Activated T-cell treated with anti-CD3 and anti-CD28 coated beads, Interleukin-2, amount 50 U/mL, for 4 hours (primary cell): ENCODE measurements at regions not wholly inside any gene's neighbourhood (a gene's known extent, or its start where the extent isn't known, plus 50 kb on each side); places are given as distances from the start of the nearest gene placed in this dataset.

Experiments
- ATAC-seq, 2 donors: fragments of 200-7000 bp; cut with Tn5 transposase; one replicate each; pipeline ENCODE4 v1.10.0; 2021
- DNase-seq: peaks from one replicate; pipeline ENCODE4 v3.0.0-alpha.2; 2020
- H3K27me3 Mint-ChIP-seq: one replicate; pipeline ENCODE4 v1.8.0; 2021; ENCODE audit warnings: low read depth, mixed read lengths
- H3K36me3 Mint-ChIP-seq: one replicate; pipeline ENCODE4 v1.8.0; 2022; ENCODE audit warnings: mixed read lengths; ENCODE audit not compliant: insufficient read depth
- H3K4me1 Mint-ChIP-seq: one replicate; pipeline ENCODE4 v1.8.0; 2021; ENCODE audit warnings: low read depth, mixed read lengths
- H3K4me3 Mint-ChIP-seq: one replicate; pipeline ENCODE4 v1.8.0; 2021; ENCODE audit warnings: mild to moderate bottlenecking, moderate library complexity, mixed read lengths
- H3K9me3 Mint-ChIP-seq: one replicate; pipeline ENCODE4 v1.8.0; 2021; ENCODE audit warnings: mixed read lengths

DNA sequence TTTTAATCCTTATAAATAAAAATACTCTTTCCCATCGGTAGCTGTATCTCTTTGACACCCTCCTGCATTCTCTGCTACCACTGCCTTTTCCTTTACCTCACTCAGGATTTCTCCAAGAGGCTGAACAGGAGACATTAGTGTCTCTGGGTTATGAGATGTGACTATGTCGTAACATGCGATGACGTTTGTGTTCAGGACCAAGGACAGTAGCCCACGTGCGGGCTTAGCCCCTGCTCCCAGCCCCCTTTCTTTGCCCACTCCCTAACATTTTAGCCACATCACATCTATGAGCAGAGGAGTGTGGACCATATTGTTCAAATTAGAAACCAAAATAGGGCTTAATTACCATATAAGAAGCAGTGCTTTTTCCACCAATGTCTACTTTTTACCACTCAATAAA lies 369.3 kb downstream of the FBXW7 start:
- DNase-seq (no peak), ATAC-seq (no peak)
- peaks cover 4% of the 10 kb centered on the region for H3K27me3 Mint-ChIP-seq
- no peaks in the 10 kb centered on the region for H3K4me1 Mint-ChIP-seq
- no peaks in the 10 kb centered on the region for H3K9me3 Mint-ChIP-seq
- H3K36me3 Mint-ChIP-seq: no peaks in the 10 kb centered on the region
- no peak overlapping the region for H3K4me3 Mint-ChIP-seq

DNA sequence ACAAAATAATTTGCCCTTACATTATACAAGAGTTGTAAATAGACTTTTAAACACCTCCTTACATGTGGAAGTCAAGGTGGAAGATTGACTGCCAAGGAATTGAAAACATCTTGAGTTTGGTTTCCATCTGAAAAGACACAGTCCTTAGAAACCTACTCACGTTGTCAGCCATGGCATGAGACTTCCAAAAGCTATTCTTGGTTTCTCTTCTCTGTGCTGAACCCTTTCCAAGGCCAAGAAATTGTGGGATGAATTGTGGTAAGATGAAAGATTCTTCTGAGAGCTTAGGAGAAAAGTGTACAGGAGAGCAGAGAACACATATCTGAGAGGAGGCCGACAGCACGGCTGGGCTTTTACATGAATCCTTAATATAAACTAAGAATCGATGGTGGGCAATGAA lies 370.0 kb downstream of the FBXW7 start:
- H3K9me3 Mint-ChIP-seq: no peaks in the 10 kb centered on the region

DNA sequence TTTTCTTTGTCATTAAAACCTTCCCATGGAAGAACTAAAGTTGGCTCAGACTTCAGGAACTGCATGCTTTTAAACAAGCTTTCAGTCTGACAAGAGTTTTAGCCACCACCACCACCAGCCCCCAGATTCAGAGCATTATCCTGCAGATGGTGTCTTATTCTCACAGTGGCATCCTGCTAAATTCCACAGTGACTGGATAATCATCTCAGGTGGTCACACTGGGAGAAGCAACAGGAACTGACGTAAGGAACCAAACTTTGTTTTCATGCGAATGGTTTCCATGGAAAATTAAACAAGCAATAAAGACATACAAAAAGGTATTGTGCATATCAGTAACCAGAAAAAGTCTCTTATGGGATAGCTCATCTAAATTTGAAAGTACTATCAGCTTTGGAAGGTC lies 370.7 kb downstream of the FBXW7 start:
- Mint-ChIP-seq H3K4me3 (no peak overlapping the region), H3K4me1 (no peaks in the 10 kb centered on the region), H3K27me3 (peaks cover 4% of the 10 kb centered on the region), H3K9me3 (no peaks in the 10 kb centered on the region), H3K36me3 (no peaks in the 10 kb centered on the region)
- DNase-seq (no peak), ATAC-seq (no peak)

More for the DNA sequence above, 370.0 kb downstream of the FBXW7 start:
- H3K36me3 Mint-ChIP-seq: no peaks in the 10 kb centered on the region
- no peaks in the 10 kb centered on the region for H3K4me1 Mint-ChIP-seq
- H3K4me3 Mint-ChIP-seq: no peak overlapping the region
- DNase-seq (no peak), ATAC-seq (no peak)
- H3K27me3 Mint-ChIP-seq: peaks cover 4% of the 10 kb centered on the region

DNA sequence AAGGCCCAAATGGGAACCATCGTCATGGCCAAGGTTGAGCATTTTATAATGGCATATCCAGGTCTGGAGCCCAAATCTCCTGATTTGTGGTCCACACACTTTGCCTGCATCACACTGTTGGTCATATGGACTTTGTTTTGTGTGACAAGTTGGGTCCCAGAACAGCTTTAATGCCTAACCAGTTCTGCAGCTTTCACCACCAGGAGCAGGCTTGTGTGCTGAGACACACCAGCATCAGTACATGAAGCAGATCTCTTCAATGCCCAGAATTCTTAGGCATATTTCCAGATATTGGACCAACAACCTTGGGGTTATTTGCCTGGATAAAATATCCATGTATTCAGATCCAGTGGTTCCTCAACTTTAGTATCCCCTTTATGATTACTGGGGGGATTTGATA lies 371.3 kb downstream of the FBXW7 start:
- no peaks in the 10 kb centered on the region for H3K9me3 Mint-ChIP-seq
- H3K36me3 Mint-ChIP-seq: no peaks in the 10 kb centered on the region
- DNase-seq (no peak), ATAC-seq (no peak)
- no peak overlapping the region for H3K4me3 Mint-ChIP-seq
- peaks cover 4% of the 10 kb centered on the region for H3K27me3 Mint-ChIP-seq
- no peaks in the 10 kb centered on the region for H3K4me1 Mint-ChIP-seq

DNA sequence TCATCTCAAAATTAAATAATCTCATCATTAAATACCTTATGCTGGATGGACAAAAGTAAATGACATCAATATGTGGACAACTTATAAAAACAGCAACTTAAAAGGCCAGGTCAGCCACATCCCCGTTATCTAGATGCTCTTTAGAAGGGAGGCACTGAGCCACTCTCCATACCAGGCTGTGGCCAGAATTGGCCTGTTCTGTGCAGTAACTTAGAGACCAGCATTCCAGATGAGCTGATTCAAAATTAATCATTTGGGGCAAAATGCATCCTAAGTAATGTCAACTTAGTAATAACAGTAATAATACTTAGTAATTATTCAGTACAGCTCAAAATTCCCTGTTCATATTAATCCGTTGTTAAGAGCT lies 373.6 kb downstream of the FBXW7 start:
- H3K4me3 Mint-ChIP-seq: no peak overlapping the region
- no peaks in the 10 kb centered on the region for H3K36me3 Mint-ChIP-seq
- no peaks in the 10 kb centered on the region for H3K9me3 Mint-ChIP-seq
- no peak for ATAC-seq
- no peak for DNase-seq
- peaks cover 4% of the 10 kb centered on the region for H3K27me3 Mint-ChIP-seq
- peaks cover 10% of the 10 kb centered on the region for H3K4me1 Mint-ChIP-seq

DNA sequence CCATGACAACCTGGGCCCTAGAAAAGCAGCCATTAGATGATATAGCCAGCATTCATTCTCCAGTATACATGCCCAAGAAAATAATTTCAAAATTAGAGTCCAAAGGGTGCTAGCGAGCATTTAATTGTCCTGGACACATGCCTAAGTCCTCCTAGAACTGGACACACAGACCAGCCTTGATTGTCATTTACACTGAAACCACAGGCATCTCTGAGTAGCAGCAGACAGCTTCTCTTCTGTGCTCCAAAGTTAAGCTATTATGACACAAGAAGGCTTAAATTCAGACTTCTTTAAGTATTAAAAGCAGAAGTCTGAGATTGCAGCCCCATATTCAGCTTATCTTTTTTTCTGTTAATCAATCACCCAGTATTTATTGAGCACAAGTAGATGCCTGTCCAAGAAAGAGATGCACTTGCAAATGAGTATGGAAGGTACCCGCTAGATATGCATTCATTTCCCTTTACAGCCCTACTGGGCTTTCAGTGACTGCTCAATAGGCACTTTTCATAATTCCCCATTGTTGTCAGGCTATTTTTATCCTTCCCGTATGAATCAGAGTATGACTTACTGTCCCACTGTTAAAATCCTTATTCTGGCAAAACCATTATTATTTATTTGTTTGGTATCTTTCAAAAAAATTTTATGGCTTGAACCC lies 374.1 kb downstream of the FBXW7 start:
- DNase-seq (no peak), ATAC-seq (no peak)
- peaks cover 11% of the 10 kb centered on the region for H3K4me1 Mint-ChIP-seq
- peaks cover 4% of the 10 kb centered on the region for H3K27me3 Mint-ChIP-seq
- no peak overlapping the region for H3K4me3 Mint-ChIP-seq
- no peaks in the 10 kb centered on the region for H3K9me3 Mint-ChIP-seq
- H3K36me3 Mint-ChIP-seq: no peaks in the 10 kb centered on the region

DNA sequence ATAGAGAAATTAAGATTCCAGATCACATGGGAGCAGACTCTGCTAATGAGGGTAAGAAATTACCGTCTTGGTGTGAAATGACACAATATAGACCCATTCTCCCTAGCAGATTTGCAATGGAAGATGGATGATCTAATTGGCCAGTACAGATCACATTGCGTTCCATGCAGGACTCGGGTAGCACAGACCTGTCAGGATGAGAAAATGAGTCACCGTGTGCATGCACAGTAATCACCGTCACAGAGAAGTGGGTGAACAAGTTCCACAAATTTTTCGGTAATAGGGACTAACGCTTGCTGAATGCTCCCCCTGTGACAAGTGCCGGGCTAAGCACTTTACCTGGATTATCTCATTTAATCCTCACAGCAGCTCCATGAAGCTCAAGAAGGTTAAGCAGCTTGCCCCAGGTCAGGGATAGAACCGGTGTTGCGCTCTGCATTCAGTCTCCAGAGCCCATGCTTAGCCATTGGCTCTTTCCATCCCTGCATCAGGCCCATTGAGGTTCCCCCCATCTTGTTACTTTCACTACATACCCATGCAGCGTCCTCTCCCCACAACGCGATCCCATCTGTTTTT lies 375.6 kb downstream of the FBXW7 start:
- peaks cover 4% of the 10 kb centered on the region for H3K27me3 Mint-ChIP-seq
- DNase-seq: no peak
- H3K4me3 Mint-ChIP-seq: no peak overlapping the region
- H3K36me3 Mint-ChIP-seq: no peaks in the 10 kb centered on the region
- H3K9me3 Mint-ChIP-seq: no peaks in the 10 kb centered on the region
- no peak for ATAC-seq
- peaks cover 11% of the 10 kb centered on the region for H3K4me1 Mint-ChIP-seq

DNA sequence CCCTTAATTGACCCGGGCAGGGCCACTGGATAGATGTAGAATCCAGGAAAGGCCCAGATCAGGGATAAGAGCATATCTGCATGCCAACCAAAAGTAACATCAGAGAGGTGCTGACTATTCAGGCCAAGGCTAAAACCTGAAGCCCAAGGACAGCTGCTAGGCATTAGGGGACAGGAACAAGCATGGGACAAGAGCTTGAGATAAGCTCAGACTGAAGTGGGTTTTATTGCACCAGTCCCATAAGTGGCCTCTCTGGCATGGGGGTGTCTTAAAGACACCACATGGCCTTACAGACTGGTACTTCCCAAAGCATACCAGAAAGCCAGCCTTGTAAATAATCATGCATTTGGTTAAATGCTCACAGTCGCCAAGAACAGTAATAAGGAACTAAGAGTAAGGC lies 376.1 kb downstream of the FBXW7 start:
- H3K4me1 Mint-ChIP-seq: peaks cover 12% of the 10 kb centered on the region
- DNase-seq (no peak), ATAC-seq (no peak)
- no peak overlapping the region for H3K4me3 Mint-ChIP-seq
- H3K27me3 Mint-ChIP-seq: peaks cover 4% of the 10 kb centered on the region
- H3K36me3 Mint-ChIP-seq: no peaks in the 10 kb centered on the region
- H3K9me3 Mint-ChIP-seq: peaks cover 4% of the 10 kb centered on the region

DNA sequence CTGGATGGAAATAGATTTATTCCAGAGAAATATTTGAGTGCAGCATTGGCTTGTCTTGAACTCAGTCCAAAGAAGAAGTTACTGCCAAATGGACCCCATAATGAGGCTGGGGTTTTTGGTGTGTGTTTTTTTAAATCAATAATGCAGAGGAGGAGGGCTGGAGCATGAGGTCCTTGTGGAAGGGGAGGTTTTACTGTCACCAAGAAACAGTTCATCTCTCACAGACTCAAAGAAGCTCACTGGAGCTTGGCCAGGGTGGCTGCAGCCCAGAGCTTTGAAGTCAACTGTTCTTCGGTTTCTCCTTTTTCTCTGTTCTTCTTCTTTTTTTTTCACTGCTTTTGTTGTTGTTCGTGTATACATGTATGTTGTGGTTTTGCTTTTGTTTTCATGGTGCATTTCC lies 377.7 kb downstream of the FBXW7 start:
- Mint-ChIP-seq H3K4me3 (no peak overlapping the region), H3K27me3 (no peaks in the 10 kb centered on the region), H3K9me3 (peaks cover 4% of the 10 kb centered on the region), H3K36me3 (no peaks in the 10 kb centered on the region), H3K4me1 (peaks cover 14% of the 10 kb centered on the region)
- ATAC-seq: no peak
- no peak for DNase-seq

DNA sequence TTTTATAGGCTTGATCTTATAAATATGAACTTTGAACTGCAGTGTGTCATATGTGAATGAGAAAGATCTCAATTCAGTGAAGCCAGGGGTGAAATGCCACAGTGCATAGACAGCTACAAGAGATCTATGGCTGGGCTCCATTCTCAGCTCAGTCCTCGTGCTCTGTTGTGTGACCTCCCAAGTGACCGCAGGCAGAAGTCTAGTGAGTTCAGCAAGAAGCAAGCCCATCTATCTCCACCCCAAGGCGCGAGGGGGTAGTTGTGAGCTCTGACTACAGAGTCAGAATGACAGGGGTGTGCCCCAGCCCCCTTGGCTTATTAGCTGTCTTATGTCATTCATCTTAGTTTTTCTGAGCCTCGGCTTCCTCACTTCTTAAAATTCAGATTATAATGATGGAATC lies 378.3 kb downstream of the FBXW7 start:
- Mint-ChIP-seq H3K36me3 (no peaks in the 10 kb centered on the region), H3K4me3 (no peak overlapping the region), H3K9me3 (peaks cover 4% of the 10 kb centered on the region), H3K27me3 (no peaks in the 10 kb centered on the region), H3K4me1 (peaks cover 14% of the 10 kb centered on the region)
- no peak for DNase-seq
- no peak for ATAC-seq

DNA sequence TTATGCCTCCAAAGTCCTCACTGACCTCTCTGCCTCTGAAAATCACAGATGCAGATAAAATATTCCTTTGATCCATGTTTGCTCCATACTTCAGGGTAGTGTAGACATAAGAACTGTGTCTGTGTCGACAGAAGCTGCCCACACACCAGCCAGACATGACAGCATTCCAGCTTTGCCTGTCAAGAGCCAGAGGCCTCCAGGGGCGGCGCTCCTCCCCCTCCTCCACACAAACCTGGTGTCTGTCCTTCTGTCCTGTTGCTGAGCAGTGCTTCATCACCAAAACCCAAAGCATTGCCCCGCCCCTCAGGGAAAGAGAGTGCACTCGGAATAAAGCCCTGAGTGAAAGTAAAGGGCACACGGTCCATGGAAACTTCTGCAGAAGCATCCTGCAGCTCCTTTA lies 379.4 kb downstream of the FBXW7 start:
- no peaks in the 10 kb centered on the region for H3K36me3 Mint-ChIP-seq
- peaks cover 4% of the 10 kb centered on the region for H3K9me3 Mint-ChIP-seq
- no peak for ATAC-seq
- no peak overlapping the region for H3K4me3 Mint-ChIP-seq
- no peak for DNase-seq
- no peaks in the 10 kb centered on the region for H3K27me3 Mint-ChIP-seq
- peaks cover 14% of the 10 kb centered on the region for H3K4me1 Mint-ChIP-seq

DNA sequence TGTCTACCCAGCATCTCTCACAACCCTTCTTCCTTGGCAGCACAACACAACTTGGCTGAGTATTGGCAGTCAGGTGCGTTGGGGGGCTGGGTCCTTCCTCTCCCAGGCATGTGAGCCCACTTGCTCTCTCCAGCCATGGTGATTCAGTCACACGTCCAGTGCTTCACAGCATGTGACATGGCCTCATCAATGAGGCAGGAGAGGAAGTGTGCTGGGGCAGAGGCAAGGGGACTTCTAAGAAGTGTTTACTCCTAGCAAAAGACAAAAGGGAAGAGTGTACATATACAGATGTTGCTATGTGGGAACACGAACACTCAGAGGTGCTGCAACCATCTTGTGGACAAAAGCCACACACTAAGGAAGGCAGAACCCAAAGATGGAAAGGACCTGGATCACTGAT lies 380.8 kb downstream of the FBXW7 start:
- Mint-ChIP-seq H3K27me3 (no peaks in the 10 kb centered on the region), H3K4me1 (peaks cover 14% of the 10 kb centered on the region), H3K9me3 (peaks cover 4% of the 10 kb centered on the region), H3K36me3 (no peaks in the 10 kb centered on the region), H3K4me3 (no peak overlapping the region)
- ATAC-seq (no peak), DNase-seq (no peak)

DNA sequence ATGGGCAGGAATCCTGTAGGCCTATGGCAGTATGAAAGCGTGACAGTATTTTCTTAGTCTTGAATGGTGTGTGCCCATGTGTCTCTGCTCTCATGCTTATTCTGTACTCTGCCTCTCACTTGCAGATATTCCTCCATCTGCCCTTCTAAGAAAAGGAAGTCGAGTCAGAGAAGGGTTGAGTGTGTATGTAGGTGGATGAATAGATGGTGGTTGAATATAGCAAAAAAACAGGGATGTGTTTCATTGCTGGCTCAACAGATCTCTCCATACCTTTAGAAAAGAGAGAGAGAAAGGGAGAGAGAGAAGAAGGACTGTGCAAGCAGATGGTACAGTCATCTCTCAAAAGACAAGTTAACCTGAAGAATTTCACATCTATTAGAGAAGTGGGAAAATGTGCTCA lies 381.5 kb downstream of the FBXW7 start:
- no peak for ATAC-seq
- H3K4me1 Mint-ChIP-seq: peaks cover 14% of the 10 kb centered on the region

DNA sequence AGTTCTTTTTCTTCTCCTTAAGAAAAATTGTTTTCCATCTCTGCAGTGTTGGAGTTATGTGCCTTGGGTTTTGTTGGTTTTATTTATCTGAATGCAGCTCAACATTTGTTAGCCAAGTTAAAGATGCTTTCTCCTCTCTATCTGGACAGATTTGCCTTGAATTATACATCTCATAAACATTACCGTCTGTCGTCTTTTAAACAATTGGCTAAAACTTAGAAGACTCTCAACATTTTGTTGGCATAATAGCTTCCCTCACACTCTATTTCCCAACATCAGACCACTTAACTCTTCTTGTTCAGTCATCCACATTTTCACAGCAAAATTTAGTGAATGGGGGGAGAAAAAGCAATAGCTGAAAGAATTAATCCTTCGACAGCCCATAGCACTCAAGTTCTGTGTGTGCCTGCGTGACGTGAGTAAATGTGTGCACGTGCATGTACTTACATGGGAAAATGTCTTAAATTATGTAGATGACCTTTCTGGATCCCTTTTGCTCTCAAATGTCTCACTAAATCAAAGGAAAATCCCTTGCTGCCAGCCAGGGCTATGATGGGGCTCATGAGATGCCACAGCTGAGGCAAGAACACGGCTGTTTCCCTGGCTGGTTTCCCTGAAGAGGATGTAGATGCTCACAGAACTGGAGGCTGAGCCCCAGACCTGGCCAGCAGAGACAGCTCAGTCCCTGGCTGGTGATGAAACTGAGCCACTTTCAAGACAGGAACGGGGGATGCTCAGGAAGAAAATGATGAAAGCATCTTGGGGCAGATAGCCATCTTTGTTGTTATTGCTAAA lies 382.2 kb downstream of the FBXW7 start:
- H3K9me3 Mint-ChIP-seq: peaks cover 4% of the 10 kb centered on the region
- no peaks in the 10 kb centered on the region for H3K27me3 Mint-ChIP-seq
- H3K4me3 Mint-ChIP-seq: no peak overlapping the region
- peaks cover 14% of the 10 kb centered on the region for H3K4me1 Mint-ChIP-seq
- no peak for DNase-seq
- no peak for ATAC-seq
- H3K36me3 Mint-ChIP-seq: no peaks in the 10 kb centered on the region

More for the DNA sequence above, 381.5 kb downstream of the FBXW7 start:
- H3K27me3 Mint-ChIP-seq: no peaks in the 10 kb centered on the region
- H3K4me3 Mint-ChIP-seq: no peak overlapping the region
- no peaks in the 10 kb centered on the region for H3K36me3 Mint-ChIP-seq
- H3K9me3 Mint-ChIP-seq: peaks cover 4% of the 10 kb centered on the region
- DNase-seq: no peak

DNA sequence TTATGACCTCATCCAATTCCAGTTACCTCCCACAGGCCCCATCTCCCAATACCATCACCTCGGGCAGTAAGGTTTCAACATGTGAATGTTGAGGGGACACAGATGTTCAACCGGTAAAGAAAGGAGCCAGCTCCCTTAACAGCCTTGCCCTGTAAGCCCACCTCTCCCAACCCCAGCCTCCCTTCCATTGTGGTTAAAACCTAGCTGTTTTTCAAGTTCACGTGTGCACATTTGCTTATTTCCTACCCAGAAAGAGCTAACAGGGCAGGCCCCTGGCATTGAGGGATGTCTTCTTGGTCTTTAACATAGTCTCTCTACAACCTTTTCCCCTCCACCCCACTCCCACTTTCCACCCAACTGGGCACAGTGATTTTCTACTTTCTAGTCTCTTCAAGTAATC lies 385.7 kb downstream of the FBXW7 start:
- peaks cover 9% of the 10 kb centered on the region for H3K36me3 Mint-ChIP-seq
- H3K9me3 Mint-ChIP-seq: peaks cover 18% of the 10 kb centered on the region
- no peaks in the 10 kb centered on the region for H3K27me3 Mint-ChIP-seq
- H3K4me3 Mint-ChIP-seq: no peak overlapping the region
- DNase-seq: no peak
- no peak for ATAC-seq
- peaks cover 3% of the 10 kb centered on the region for H3K4me1 Mint-ChIP-seq
